KMS-11 (cell line): ENCODE measurements at regions not wholly inside any gene's neighbourhood (a gene's known extent, or its start where the extent isn't known, plus 50 kb on each side); places are given as distances from the start of the nearest gene placed in this dataset.

ENCODE experiments used
- H2AFZ ChIP-seq: fragments of 200-600 bp; sonication (generic); 2 replicates; pipeline ENCODE4 v1.6.1; 2016; ENCODE audit warnings: antibody characterized with exemption, mixed run types, low read depth
- H3K27ac ChIP-seq: fragments of 200-600 bp; sonication (generic); 2 replicates; pipeline ENCODE4 v1.6.1; 2016; ENCODE audit warnings: mild to moderate bottlenecking, mixed run types
- H3K27me3 ChIP-seq: fragments of 200-600 bp; sonication (generic); 2 replicates; pipeline ENCODE4 v1.6.1; 2017; ENCODE audit warnings: mild to moderate bottlenecking, low read depth, mixed run types, moderate library complexity; ENCODE audit not compliant: insufficient read depth
- H3K36me3 ChIP-seq: fragments of 200-600 bp; sonication (generic); 2 replicates; pipeline ENCODE4 v1.6.1; 2017; ENCODE audit warnings: mild to moderate bottlenecking, mixed run types; ENCODE audit not compliant: insufficient read depth
- H3K4me1 ChIP-seq: fragments of 200-600 bp; sonication (generic); 2 replicates; pipeline ENCODE4 v1.6.1; 2016; ENCODE audit warnings: mild to moderate bottlenecking, low read depth, mixed run types; ENCODE audit not compliant: poor library complexity, severe bottlenecking
- H3K4me2 ChIP-seq: fragments of 200-600 bp; sonication (generic); 2 replicates; pipeline ENCODE4 v1.7.0; 2016; ENCODE audit warnings: mild to moderate bottlenecking, mixed run types
- H3K4me3 ChIP-seq: fragments of 200-600 bp; sonication (generic); IDR thresholded peaks from 2 replicates; pipeline ENCODE4 v1.6.1; 2017; ENCODE audit warnings: low read depth, low read length, mixed read lengths; ENCODE audit not compliant: insufficient read depth
- H3K79me2 ChIP-seq: fragments of 200-600 bp; sonication (generic); 2 replicates; pipeline ENCODE4 v1.6.1; 2016; ENCODE audit warnings: low read depth, mixed run types; ENCODE audit not compliant: insufficient read depth
- H3K9ac ChIP-seq: fragments of 200-600 bp; sonication (generic); 2 replicates; pipeline ENCODE4 v1.6.1; 2016; ENCODE audit warnings: mild to moderate bottlenecking, mixed run types
- H4K20me1 ChIP-seq: fragments of 200-600 bp; sonication (generic); 2 replicates; pipeline ENCODE4 v1.6.1; 2016; ENCODE audit warnings: mild to moderate bottlenecking, mixed run types; ENCODE audit not compliant: insufficient read depth
- TF ChIP-seq, protein P1 (sequence below): fragments of 200-600 bp; sonication (generic); conservative IDR thresholded peaks from 2 replicates; pipeline ENCODE4 v1.6.1; 2017; ENCODE audit warnings: low read depth, mild to moderate bottlenecking, antibody characterized with exemption, low read length, moderate library complexity, mixed read lengths

DNA sequence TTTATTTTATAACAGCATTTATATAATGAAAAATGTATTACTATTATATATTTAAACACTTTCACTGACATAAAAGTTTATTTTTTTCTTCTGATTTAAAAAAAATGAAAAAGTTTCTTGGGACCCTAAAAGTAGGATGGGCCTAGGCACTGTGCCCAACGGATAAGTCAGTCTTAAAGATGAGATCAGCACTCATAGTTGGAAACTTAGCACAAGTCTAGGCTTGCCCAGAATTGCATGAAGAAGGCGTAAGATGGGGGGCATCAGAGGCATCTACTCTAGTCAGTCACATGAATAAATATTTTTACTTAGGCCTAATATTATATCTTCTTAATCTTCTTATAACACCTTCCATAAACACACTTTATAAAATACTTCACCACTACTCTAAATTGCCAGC is 306.7 kb upstream of the GRID2 start:
- Histone ChIP-seq H3K4me1 (no peaks in the 10 kb centered on the region), H2AFZ (no peak overlapping the region), H3K27ac (no peak overlapping the region), H3K4me2 (no peak overlapping the region), H3K79me2 (no peaks in the 10 kb centered on the region), H3K27me3 (no peaks in the 10 kb centered on the region), H3K36me3 (no peaks in the 10 kb centered on the region), H4K20me1 (no peaks in the 10 kb centered on the region), H3K4me3 (no peak overlapping the region), H3K9ac (no peak overlapping the region)
- TF ChIP-seq, protein P1, sequence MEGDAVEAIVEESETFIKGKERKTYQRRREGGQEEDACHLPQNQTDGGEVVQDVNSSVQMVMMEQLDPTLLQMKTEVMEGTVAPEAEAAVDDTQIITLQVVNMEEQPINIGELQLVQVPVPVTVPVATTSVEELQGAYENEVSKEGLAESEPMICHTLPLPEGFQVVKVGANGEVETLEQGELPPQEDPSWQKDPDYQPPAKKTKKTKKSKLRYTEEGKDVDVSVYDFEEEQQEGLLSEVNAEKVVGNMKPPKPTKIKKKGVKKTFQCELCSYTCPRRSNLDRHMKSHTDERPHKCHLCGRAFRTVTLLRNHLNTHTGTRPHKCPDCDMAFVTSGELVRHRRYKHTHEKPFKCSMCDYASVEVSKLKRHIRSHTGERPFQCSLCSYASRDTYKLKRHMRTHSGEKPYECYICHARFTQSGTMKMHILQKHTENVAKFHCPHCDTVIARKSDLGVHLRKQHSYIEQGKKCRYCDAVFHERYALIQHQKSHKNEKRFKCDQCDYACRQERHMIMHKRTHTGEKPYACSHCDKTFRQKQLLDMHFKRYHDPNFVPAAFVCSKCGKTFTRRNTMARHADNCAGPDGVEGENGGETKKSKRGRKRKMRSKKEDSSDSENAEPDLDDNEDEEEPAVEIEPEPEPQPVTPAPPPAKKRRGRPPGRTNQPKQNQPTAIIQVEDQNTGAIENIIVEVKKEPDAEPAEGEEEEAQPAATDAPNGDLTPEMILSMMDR = no peak

DNA sequence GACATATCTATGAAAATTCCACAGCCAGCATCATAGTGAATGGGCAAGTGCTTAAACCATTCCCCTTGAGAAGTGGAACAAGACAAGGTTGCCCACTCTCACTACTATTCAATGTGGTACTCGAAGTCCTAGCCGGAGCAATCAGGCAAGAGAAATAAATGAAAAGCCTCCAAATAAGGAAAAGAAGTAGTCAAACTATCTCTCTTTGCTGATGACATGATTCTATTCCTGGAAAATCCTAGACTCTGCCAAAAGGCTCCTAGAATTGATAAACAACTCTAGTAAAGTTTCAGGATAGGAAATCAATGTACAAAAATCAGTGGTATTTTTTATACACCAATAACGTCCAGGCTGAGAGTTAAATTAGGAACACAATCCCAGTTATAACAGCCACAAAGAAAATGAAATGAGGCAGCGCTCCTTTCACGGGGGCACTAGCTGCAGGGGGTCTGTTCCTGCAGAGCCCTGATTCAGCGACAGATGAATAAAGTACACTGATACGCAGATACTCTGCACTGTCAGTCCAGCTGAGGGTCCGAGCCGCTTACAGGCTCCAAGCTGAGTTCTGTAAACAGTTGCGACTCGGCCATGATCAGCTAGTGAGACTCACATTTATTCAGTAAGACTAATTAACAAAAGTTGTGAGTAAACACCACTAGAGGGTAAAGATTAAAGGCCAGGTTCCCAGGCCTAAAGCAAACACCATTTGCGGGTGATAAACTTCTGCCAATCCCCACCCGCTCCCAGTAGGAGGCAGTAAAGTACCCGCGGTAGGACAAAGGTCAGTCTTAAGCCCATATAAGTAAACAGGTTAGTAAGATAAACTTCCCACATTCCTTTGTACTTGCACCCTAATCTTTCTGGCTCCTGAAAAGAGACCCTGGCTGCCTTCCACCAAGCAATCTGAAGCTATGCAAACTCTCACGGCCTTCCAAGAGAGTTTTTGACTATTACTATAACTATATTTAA is 290.6 kb upstream of the GRID2 start:
- Histone ChIP-seq H3K79me2 (no peaks in the 10 kb centered on the region), H3K4me1 (no peaks in the 10 kb centered on the region), H3K4me2 (no peak overlapping the region), H3K27ac (no peak overlapping the region), H4K20me1 (no peaks in the 10 kb centered on the region), H2AFZ (no peak overlapping the region), H3K4me3 (no peak overlapping the region), H3K36me3 (no peaks in the 10 kb centered on the region), H3K9ac (no peak overlapping the region), H3K27me3 (no peaks in the 10 kb centered on the region)
- TF ChIP-seq, protein P1 = no peak

DNA sequence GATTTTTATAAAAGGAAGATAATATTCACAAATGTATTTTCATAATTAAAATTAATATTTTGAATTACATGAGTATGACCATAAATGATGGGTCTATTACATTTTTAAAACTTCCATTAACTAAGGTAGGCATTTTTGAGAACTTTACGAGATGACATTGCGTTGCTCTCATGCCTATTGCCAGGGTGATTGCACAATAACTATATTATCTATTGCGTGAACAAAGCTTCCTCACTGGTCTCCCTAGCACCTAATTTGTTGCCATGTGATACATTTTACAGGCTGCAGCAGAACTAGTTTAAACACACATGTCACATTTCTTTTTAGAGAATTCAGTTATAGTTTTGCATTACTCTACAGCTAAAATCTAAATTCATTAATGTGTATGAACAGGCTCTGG is 289.7 kb upstream of the GRID2 start:
- Histone ChIP-seq H3K9ac (no peak overlapping the region), H4K20me1 (no peaks in the 10 kb centered on the region), H3K4me3 (no peak overlapping the region), H3K27me3 (no peaks in the 10 kb centered on the region), H3K79me2 (no peaks in the 10 kb centered on the region), H3K36me3 (no peaks in the 10 kb centered on the region), H2AFZ (no peak overlapping the region), H3K27ac (no peak overlapping the region), H3K4me1 (no peaks in the 10 kb centered on the region), H3K4me2 (no peak overlapping the region)
- TF ChIP-seq, protein P1 = no peak

DNA sequence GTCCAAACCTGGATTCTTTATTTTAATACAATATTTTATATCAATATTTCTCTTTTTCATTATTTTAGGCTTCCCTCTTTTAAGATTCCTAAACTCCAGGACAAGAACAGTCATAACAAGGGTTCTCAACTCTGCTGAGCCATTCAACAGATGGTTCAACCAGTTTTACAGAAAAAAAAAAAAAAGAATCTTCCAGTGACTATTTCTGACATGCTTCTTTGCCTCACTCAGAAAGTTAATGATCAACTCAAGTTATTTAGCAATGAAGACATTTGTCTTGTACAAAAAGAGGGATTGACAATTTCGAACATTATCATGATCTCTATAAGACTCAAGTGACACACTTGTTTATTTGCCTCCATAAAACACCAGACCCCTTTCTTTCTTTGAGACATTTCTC is 282.6 kb upstream of the GRID2 start:
- Histone ChIP-seq H3K9ac (no peak overlapping the region), H3K79me2 (no peaks in the 10 kb centered on the region), H3K27me3 (no peaks in the 10 kb centered on the region), H2AFZ (no peak overlapping the region), H3K27ac (no peak overlapping the region), H3K36me3 (no peaks in the 10 kb centered on the region; the same call in 1 of the 2 replicates), H3K4me1 (no peaks in the 10 kb centered on the region), H4K20me1 (no peaks in the 10 kb centered on the region), H3K4me2 (no peak overlapping the region), H3K4me3 (no peak overlapping the region)
- TF ChIP-seq, protein P1 = no peak
